ENCODE measurements at regions not wholly inside any gene's neighbourhood (a gene's known extent, or its start where the extent isn't known, plus 50 kb on each side); places are given as distances from the start of the nearest gene placed in this dataset.

- no peak for TF ChIP-seq EZH2 (IDR thresholded peaks at IDR 0.05; ENCODE audit: borderline replicate concordance, low read length)
- no peak for TF ChIP-seq CTCF (IDR thresholded peaks at IDR 0.05; ENCODE audit: low read length)
- no peak overlapping the region for H3K27ac ChIP-seq (ENCODE audit: low read depth, low read length, poor library complexity, severe bottlenecking)
- no peak overlapping the region for H2AFZ ChIP-seq (ENCODE audit: low read length)
- no peaks in the 10 kb centered on the region for H3K4me1 ChIP-seq (ENCODE audit: insufficient read depth, low read length, severe bottlenecking)
- H3K9ac ChIP-seq (ENCODE audit: low read length), result no peak overlapping the region
- no peaks in the 10 kb centered on the region for H3K79me2 ChIP-seq (ENCODE audit: insufficient read depth, low read length)
- no peaks in the 10 kb centered on the region for H3K9me2 ChIP-seq (ENCODE audit: low read depth, low read length)
- no peaks in the 10 kb centered on the region for H3K9me3 ChIP-seq (ENCODE audit: low read length)
- H3K4me2 ChIP-seq (ENCODE audit: low read length), result no peak overlapping the region
- no peaks in the 10 kb centered on the region for H3F3A ChIP-seq (ENCODE audit: insufficient read depth, low read length)
- H4K20me1 ChIP-seq (ENCODE audit: insufficient read depth, low read length), result no peaks in the 10 kb centered on the region
- no peaks in the 10 kb centered on the region for H3K36me3 ChIP-seq (ENCODE audit: insufficient read depth, low read length)
- H3K27me3 ChIP-seq (ENCODE audit: insufficient read depth, low read length), result no peaks in the 10 kb centered on the region
- no peak overlapping the region for H3K4me3 ChIP-seq (ENCODE audit: low read depth, low read length, poor library complexity, severe bottlenecking)
These were observed 161.1 kb upstream of the TOPAZ1 start for GRCh38 chr3:44080474-44081072.

GRCh38 chr3:44090036-44090435 is 151.7 kb upstream of the TOPAZ1 start:
- Histone ChIP-seq H3K9me2 (ENCODE audit: low read depth, low read length) (no peaks in the 10 kb centered on the region), H3K27me3 (ENCODE audit: insufficient read depth, low read length) (no peaks in the 10 kb centered on the region), H3K4me2 (ENCODE audit: low read length) (no peak overlapping the region), H3F3A (ENCODE audit: insufficient read depth, low read length) (no peaks in the 10 kb centered on the region), H3K79me2 (ENCODE audit: insufficient read depth, low read length) (no peaks in the 10 kb centered on the region), H3K4me3 (ENCODE audit: low read depth, low read length, poor library complexity, severe bottlenecking) (no peak overlapping the region), H3K9me3 (ENCODE audit: low read length) (no peaks in the 10 kb centered on the region), H3K27ac (ENCODE audit: low read depth, low read length, poor library complexity, severe bottlenecking) (no peak overlapping the region), H2AFZ (ENCODE audit: low read length) (no peak overlapping the region), H3K9ac (ENCODE audit: low read length) (no peak overlapping the region), H3K4me1 (ENCODE audit: insufficient read depth, low read length, severe bottlenecking) (no peaks in the 10 kb centered on the region), H4K20me1 (ENCODE audit: insufficient read depth, low read length) (no peaks in the 10 kb centered on the region), H3K36me3 (ENCODE audit: insufficient read depth, low read length) (no peaks in the 10 kb centered on the region)
- no peak for TF ChIP-seq EZH2 (IDR thresholded peaks at IDR 0.05; ENCODE audit: borderline replicate concordance, low read length)
- TF ChIP-seq CTCF (IDR thresholded peaks at IDR 0.05; ENCODE audit: low read length), result no peak

- H3K79me2 ChIP-seq (ENCODE audit: insufficient read depth, low read length), result no peaks in the 10 kb centered on the region
- TF ChIP-seq EZH2 (IDR thresholded peaks at IDR 0.05; ENCODE audit: borderline replicate concordance, low read length) (no peak), CTCF (IDR thresholded peaks at IDR 0.05; ENCODE audit: low read length) (no peak)
- H3K4me3 ChIP-seq (ENCODE audit: low read depth, low read length, poor library complexity, severe bottlenecking), result no peak overlapping the region
- no peaks in the 10 kb centered on the region for H4K20me1 ChIP-seq (ENCODE audit: insufficient read depth, low read length)
- H3K4me1 ChIP-seq (ENCODE audit: insufficient read depth, low read length, severe bottlenecking), result no peaks in the 10 kb centered on the region
- H3K9ac ChIP-seq (ENCODE audit: low read length), result no peak overlapping the region
- H3K9me3 ChIP-seq (ENCODE audit: low read length), result no peaks in the 10 kb centered on the region
- no peaks in the 10 kb centered on the region for H3F3A ChIP-seq (ENCODE audit: insufficient read depth, low read length)
- no peak overlapping the region for H3K27ac ChIP-seq (ENCODE audit: low read depth, low read length, poor library complexity, severe bottlenecking)
- H3K36me3 ChIP-seq (ENCODE audit: insufficient read depth, low read length), result no peaks in the 10 kb centered on the region
- H3K27me3 ChIP-seq (ENCODE audit: insufficient read depth, low read length), result no peaks in the 10 kb centered on the region
- H3K9me2 ChIP-seq (ENCODE audit: low read depth, low read length), result no peaks in the 10 kb centered on the region
- no peak overlapping the region for H2AFZ ChIP-seq (ENCODE audit: low read length)
- no peak overlapping the region for H3K4me2 ChIP-seq (ENCODE audit: low read length)
These were observed 149.2 kb upstream of the TOPAZ1 start for GRCh38 chr3:44092497-44092896.
